NB4 (cell line): ENCODE measurements at regions not wholly inside any gene's neighbourhood (a gene's known extent, or its start where the extent isn't known, plus 50 kb on each side); places are given as distances from the start of the nearest gene placed in this dataset.

Source experiments
- DNase-seq: peaks from one replicate; pipeline ENCODE4 v3.0.0; 2010; ENCODE audit warnings: low read depth
- H3K4me3 ChIP-seq: one replicate; pipeline ENCODE4 v1.5.1; 2011; ENCODE audit warnings: mild to moderate bottlenecking, low read depth, low read length, moderate library complexity
- MAX ChIP-seq: IDR thresholded peaks from 2 replicates; pipeline ENCODE4 v1.6.1; 2011; ENCODE audit warnings: low read depth, low read length
- MYC ChIP-seq: IDR thresholded peaks from 2 replicates; pipeline ENCODE4 v1.6.1; 2011; ENCODE audit warnings: low read depth, low read length
- POLR2A ChIP-seq: IDR thresholded peaks from 2 replicates; pipeline ENCODE4 v1.6.1; 2011; ENCODE audit warnings: mild to moderate bottlenecking; ENCODE audit not compliant: insufficient read length; ENCODE audit errors: extremely low read depth
- TF ChIP-seq, protein P1 (sequence below): IDR thresholded peaks from one replicate; pipeline ENCODE4 v1.5.1; 2012; ENCODE audit warnings: low read depth, low read length

- H3K4me3 ChIP-seq = no peak overlapping the region
- no peak for TF ChIP-seq MAX
- TF ChIP-seq, protein P1, sequence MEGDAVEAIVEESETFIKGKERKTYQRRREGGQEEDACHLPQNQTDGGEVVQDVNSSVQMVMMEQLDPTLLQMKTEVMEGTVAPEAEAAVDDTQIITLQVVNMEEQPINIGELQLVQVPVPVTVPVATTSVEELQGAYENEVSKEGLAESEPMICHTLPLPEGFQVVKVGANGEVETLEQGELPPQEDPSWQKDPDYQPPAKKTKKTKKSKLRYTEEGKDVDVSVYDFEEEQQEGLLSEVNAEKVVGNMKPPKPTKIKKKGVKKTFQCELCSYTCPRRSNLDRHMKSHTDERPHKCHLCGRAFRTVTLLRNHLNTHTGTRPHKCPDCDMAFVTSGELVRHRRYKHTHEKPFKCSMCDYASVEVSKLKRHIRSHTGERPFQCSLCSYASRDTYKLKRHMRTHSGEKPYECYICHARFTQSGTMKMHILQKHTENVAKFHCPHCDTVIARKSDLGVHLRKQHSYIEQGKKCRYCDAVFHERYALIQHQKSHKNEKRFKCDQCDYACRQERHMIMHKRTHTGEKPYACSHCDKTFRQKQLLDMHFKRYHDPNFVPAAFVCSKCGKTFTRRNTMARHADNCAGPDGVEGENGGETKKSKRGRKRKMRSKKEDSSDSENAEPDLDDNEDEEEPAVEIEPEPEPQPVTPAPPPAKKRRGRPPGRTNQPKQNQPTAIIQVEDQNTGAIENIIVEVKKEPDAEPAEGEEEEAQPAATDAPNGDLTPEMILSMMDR = no peak
- TF ChIP-seq POLR2A = no peak
- no peak for TF ChIP-seq MYC
- no peak for DNase-seq
Observed at GRCh38 chr15:38895326-38896255, 331.0 kb upstream of the RASGRP1 start.

DNA sequence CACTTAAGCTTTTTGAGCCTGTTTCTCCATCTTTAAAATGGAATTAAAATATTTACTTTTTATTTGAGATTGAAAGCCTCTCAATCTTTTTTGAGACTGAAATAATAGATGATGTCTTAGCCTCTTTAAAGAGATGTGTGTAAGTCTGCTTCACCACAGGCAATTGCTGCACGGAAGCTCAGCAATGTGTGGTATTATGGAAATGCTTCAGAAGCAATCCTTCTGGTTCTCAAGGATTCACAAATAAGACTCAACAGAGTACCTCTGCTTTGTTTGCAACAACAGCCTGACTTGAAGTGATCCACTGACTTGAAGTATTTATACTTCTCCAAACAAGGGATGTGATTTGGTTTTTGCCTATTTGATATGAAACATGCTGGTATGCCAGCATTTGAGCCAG, 332.0 kb upstream of the RASGRP1 start:
- TF ChIP-seq MAX (no peak), POLR2A (no peak), MYC (no peak)
- TF ChIP-seq, protein P1 = no peak
- H3K4me3 ChIP-seq = no peak overlapping the region
- DNase-seq = no peak

GRCh38 chr15:38897551-38897950, 332.9 kb upstream of the RASGRP1 start:
- TF ChIP-seq MYC = no peak
- TF ChIP-seq POLR2A = no peak
- TF ChIP-seq, protein P1 = no peak
- TF ChIP-seq MAX = no peak
- no peak overlapping the region for H3K4me3 ChIP-seq
- DNase-seq = no peak

- TF ChIP-seq MYC (no peak), POLR2A (no peak), MAX (no peak)
- TF ChIP-seq, protein P1 = no peak
- H3K4me3 ChIP-seq = no peak overlapping the region
- DNase-seq = no peak
Observed at GRCh38 chr15:38898236-38898635, 333.6 kb upstream of the RASGRP1 start.

- TF ChIP-seq, protein P1 = no peak
- no peak for TF ChIP-seq MAX
- no peak for TF ChIP-seq POLR2A
- TF ChIP-seq MYC = no peak
Observed at GRCh38 chr15:38899300-38899699, 334.7 kb upstream of the RASGRP1 start.

More at GRCh38 chr15:38899300-38899699, 334.7 kb upstream of the RASGRP1 start:
- no peak for DNase-seq
- H3K4me3 ChIP-seq = no peak overlapping the region
